Neural progenitor cell (in vitro differentiated cells): ENCODE measurements at regions not wholly inside any gene's neighbourhood (a gene's known extent, or its start where the extent isn't known, plus 50 kb on each side); places are given as distances from the start of the nearest gene placed in this dataset.

Experiments used
- DNase-seq: peaks from one replicate; pipeline ENCODE4 v3.0.0-alpha.2; 2016; ENCODE audit warnings: low spot score
- H2AFZ ChIP-seq: fragments of 200-600 bp; sonication (generic); replicated peaks from 2 replicates; pipeline ENCODE4 v1.6.1; 2016; ENCODE audit warnings: antibody characterized with exemption
- H3F3A ChIP-seq: fragments of 200-600 bp; sonication (generic); 2 replicates; pipeline ENCODE4 v1.6.1; 2016; ENCODE audit warnings: antibody characterized with exemption, low read depth
- H3K27ac ChIP-seq: fragments of 200-600 bp; sonication (generic); 2 replicates; pipeline ENCODE4 v1.5.1; 2016; ENCODE audit warnings: mild to moderate bottlenecking
- H3K27me3 ChIP-seq: fragments of 200-600 bp; sonication (generic); 2 replicates; pipeline ENCODE4 v1.6.1; 2016; ENCODE audit warnings: mild to moderate bottlenecking, moderate library complexity
- H3K36me3 ChIP-seq: fragments of 200-600 bp; sonication (generic); 2 replicates; pipeline ENCODE4 v1.5.1; 2016
- H3K4me1 ChIP-seq: fragments of 200-600 bp; sonication (generic); 2 replicates; pipeline ENCODE4 v1.6.1; 2016; ENCODE audit warnings: mixed run types
- H3K4me2 ChIP-seq: fragments of 200-600 bp; sonication (generic); 2 replicates; pipeline ENCODE4 v1.6.1; 2016
- H3K4me3 ChIP-seq: fragments of 200-600 bp; sonication (generic); 2 replicates; pipeline ENCODE4 v1.5.1; 2016
- H3K79me2 ChIP-seq: fragments of 200-600 bp; sonication (generic); 2 replicates; pipeline ENCODE4 v1.6.1; 2016; ENCODE audit warnings: low read depth
- H3K9ac ChIP-seq: fragments of 200-600 bp; sonication (generic); 2 replicates; pipeline ENCODE4 v1.6.1; 2016
- H3K9me3 ChIP-seq: fragments of 200-600 bp; sonication (generic); 2 replicates; pipeline ENCODE4 v1.5.1; 2016; ENCODE audit warnings: low read depth
- H4K20me1 ChIP-seq: fragments of 200-600 bp; sonication (generic); 2 replicates; pipeline ENCODE4 v1.6.1; 2016; ENCODE audit warnings: low read depth
- H3K27ac Mint-ChIP-seq: 3 replicates; pipeline ENCODE4 v1.8.0; 2021; ENCODE audit warnings: mixed read lengths
- H3K27me3 Mint-ChIP-seq: 2 replicates; pipeline ENCODE4 v1.8.0; 2022; ENCODE audit warnings: low read depth, mild to moderate bottlenecking, inconsistent platforms, moderate library complexity, mixed read lengths; ENCODE audit not compliant: insufficient read depth
- H3K36me3 Mint-ChIP-seq: 3 replicates; pipeline ENCODE4 v1.8.0; 2021; ENCODE audit warnings: mixed read lengths
- H3K4me1 Mint-ChIP-seq: 3 replicates; pipeline ENCODE4 v1.8.0; 2021; ENCODE audit warnings: mixed read lengths
- H3K4me3 Mint-ChIP-seq: 3 replicates; pipeline ENCODE4 v1.8.0; 2021; ENCODE audit warnings: mild to moderate bottlenecking, moderate library complexity, mixed read lengths
- H3K9me3 Mint-ChIP-seq: 3 replicates; pipeline ENCODE4 v1.8.0; 2020; ENCODE audit warnings: mixed read lengths
- EZH2 ChIP-seq: fragments of 200-600 bp; sonication (generic); IDR thresholded peaks from 2 replicates; pipeline ENCODE4 v1.6.1; 2017; ENCODE audit warnings: antibody characterized with exemption, mild to moderate bottlenecking, moderate library complexity
- EZH2phosphoT487 ChIP-seq: fragments of 200-600 bp; sonication (generic); IDR thresholded peaks from 2 replicates; pipeline ENCODE4 v1.6.1; 2017; ENCODE audit warnings: antibody characterized with exemption
- TF ChIP-seq, protein P1 (sequence below): fragments of 200-600 bp; sonication (generic); IDR thresholded peaks from 2 replicates; pipeline ENCODE4 v1.5.1; 2017; ENCODE audit warnings: antibody characterized with exemption, mild to moderate bottlenecking

DNA sequence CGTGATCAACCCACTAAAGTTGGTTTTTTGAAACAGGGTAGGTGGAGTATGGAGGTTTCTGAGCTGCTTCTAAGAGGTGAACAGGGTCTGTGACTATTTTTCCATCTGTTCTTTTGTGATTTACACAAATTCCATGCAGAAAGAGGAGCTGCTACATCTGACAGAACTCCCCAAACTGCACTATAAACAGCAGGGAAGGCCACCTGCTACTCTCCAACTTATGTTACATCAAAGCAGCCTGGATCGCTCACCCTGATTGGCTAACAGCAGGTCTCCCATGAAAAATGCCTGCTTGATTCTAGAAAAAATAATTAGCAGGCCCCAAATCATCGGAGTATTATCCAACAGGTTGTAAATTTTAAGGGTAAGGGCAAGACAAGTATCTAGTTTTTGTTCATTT lies 282.9 kb upstream of the FLRT2 start:
- H3K27ac Mint-ChIP-seq, result no peak overlapping the region
- Histone ChIP-seq H3K4me3 (no peak overlapping the region), H3F3A (peaks cover 4% of the 10 kb centered on the region), H3K9ac (no peak overlapping the region), H3K79me2 (no peaks in the 10 kb centered on the region), H4K20me1 (no peaks in the 10 kb centered on the region), H3K27ac (no peak overlapping the region), H3K9me3 (no peaks in the 10 kb centered on the region), H3K27me3 (no peaks in the 10 kb centered on the region), H3K4me1 (peaks cover 23% of the 10 kb centered on the region), H3K36me3 (no peaks in the 10 kb centered on the region), H2AFZ (no peak overlapping the region), H3K4me2 (no peak overlapping the region)
- TF ChIP-seq, protein P1, sequence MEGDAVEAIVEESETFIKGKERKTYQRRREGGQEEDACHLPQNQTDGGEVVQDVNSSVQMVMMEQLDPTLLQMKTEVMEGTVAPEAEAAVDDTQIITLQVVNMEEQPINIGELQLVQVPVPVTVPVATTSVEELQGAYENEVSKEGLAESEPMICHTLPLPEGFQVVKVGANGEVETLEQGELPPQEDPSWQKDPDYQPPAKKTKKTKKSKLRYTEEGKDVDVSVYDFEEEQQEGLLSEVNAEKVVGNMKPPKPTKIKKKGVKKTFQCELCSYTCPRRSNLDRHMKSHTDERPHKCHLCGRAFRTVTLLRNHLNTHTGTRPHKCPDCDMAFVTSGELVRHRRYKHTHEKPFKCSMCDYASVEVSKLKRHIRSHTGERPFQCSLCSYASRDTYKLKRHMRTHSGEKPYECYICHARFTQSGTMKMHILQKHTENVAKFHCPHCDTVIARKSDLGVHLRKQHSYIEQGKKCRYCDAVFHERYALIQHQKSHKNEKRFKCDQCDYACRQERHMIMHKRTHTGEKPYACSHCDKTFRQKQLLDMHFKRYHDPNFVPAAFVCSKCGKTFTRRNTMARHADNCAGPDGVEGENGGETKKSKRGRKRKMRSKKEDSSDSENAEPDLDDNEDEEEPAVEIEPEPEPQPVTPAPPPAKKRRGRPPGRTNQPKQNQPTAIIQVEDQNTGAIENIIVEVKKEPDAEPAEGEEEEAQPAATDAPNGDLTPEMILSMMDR, result no peak
- TF ChIP-seq EZH2 (no peak), EZH2phosphoT487 (no peak)
- H3K27me3 Mint-ChIP-seq, result no peaks in the 10 kb centered on the region
- H3K4me1 Mint-ChIP-seq, result peaks cover 23% of the 10 kb centered on the region
- H3K9me3 Mint-ChIP-seq, result peaks cover 3% of the 10 kb centered on the region
- H3K4me3 Mint-ChIP-seq, result no peak overlapping the region
- no peaks in the 10 kb centered on the region for H3K36me3 Mint-ChIP-seq
- DNase-seq, result no peak

DNA sequence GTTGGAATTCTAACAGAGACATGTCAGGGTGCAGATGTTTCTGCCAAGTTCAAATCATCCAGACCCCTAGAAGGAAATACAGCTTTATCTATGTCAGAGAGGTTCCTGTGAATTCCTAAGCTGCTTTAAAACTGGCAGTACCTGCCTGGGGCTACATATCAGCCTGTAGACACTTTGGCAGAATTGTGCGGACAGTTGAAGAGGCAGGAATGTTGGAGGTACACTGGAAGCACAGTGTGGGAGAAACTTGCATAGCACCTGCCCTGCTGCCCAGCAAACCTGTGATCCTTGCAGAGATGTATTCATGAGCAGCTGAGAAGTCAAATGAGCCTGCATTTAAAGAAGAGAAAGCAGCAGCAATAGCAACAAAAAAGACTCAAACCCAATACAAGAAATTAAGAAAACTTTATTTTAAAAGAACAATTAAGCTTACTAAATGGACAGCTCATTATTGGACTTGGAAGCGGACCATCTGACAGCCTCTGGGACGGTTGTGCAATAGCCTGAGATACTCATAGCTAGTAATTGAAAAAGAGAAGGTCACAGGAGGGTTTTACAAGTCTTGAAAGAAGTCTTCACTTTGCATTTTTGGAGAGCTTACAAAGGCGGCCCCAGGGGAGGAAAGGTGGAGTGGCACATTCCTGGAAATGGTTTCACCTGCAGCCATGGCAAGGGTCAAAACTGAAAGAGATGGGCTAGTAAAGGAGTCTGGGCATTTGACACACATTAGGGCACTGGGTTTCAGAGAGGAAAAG lies 280.9 kb upstream of the FLRT2 start:
- Histone ChIP-seq H3K27ac (no peak overlapping the region), H3K9ac (no peak overlapping the region), H3F3A (peaks cover 4% of the 10 kb centered on the region), H3K79me2 (no peaks in the 10 kb centered on the region), H3K36me3 (no peaks in the 10 kb centered on the region), H3K4me2 (no peak overlapping the region), H4K20me1 (no peaks in the 10 kb centered on the region), H3K27me3 (no peaks in the 10 kb centered on the region), H3K9me3 (no peaks in the 10 kb centered on the region), H2AFZ (no peak overlapping the region), H3K4me3 (no peak overlapping the region), H3K4me1 (peaks cover 23% of the 10 kb centered on the region)
- Mint-ChIP-seq H3K27me3 (no peaks in the 10 kb centered on the region), H3K36me3 (no peaks in the 10 kb centered on the region), H3K4me1 (peaks cover 23% of the 10 kb centered on the region), H3K4me3 (no peak overlapping the region), H3K9me3 (peaks cover 3% of the 10 kb centered on the region), H3K27ac (no peak overlapping the region)
- DNase-seq, result no peak
- TF ChIP-seq EZH2phosphoT487 (no peak), EZH2 (no peak)
- TF ChIP-seq, protein P1, result no peak

DNA sequence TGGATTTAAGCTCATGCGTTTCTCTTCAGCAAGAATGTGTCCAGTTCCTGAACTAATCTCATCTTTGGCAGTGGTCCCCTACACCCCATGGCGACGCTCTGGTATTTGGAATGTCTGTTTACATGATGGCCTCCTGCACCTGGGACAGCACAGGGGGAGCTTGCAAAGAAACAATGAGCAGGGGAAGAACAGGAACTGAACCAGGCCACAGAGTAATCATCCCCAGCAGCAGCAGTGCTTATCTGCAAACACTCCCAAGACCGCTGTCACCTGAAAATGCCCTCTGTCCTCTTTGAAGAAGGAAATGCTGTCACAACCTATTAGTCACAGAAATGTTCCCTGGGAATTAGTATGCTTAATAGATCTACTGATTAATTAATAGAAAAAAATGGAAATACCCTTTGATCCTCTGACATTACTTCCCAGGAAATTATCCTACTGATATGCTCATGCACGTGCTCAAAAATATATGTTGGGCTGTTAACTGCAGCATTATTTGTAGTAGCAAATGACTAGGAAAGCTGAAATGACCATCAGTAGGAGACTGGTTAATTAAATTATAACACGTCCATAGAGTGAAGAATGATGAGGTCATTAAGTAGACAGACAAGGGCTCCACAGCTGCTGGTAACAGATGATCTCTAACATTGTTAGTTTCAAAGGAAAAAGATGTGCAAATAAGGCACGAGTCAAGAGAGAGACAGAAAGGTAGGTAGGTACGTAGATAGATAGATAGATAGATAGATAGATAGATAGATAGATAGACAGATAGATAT lies 279.3 kb upstream of the FLRT2 start:
- Histone ChIP-seq H3K4me1 (peaks cover 23% of the 10 kb centered on the region), H3F3A (peaks cover 4% of the 10 kb centered on the region), H3K27me3 (no peaks in the 10 kb centered on the region), H4K20me1 (no peaks in the 10 kb centered on the region), H3K4me2 (peak overlapping the region; percentile 25), H2AFZ (no peak overlapping the region), H3K9ac (no peak overlapping the region), H3K4me3 (no peak overlapping the region), H3K9me3 (no peaks in the 10 kb centered on the region), H3K79me2 (no peaks in the 10 kb centered on the region), H3K36me3 (no peaks in the 10 kb centered on the region), H3K27ac (peak overlapping the region; percentile 53)
- no peaks in the 10 kb centered on the region for H3K36me3 Mint-ChIP-seq
- H3K4me3 Mint-ChIP-seq, result no peak overlapping the region
- H3K27ac Mint-ChIP-seq, result peak overlapping the region; percentile 47
- peaks cover 23% of the 10 kb centered on the region for H3K4me1 Mint-ChIP-seq
- no peaks in the 10 kb centered on the region for H3K27me3 Mint-ChIP-seq
- no peak for TF ChIP-seq EZH2phosphoT487
- TF ChIP-seq EZH2, result no peak
- TF ChIP-seq, protein P1, result no peak
- H3K9me3 Mint-ChIP-seq, result no peaks in the 10 kb centered on the region
- DNase-seq, result peak; percentile 83
